ENCODE measurements at regions not wholly inside any gene's neighbourhood (a gene's known extent, or its start where the extent isn't known, plus 50 kb on each side); places are given as distances from the start of the nearest gene placed in this dataset.

GRCh38 chr6:167226383-167226685 lies 64.8 kb upstream of the UNC93A start:
- TF ChIP-seq CTCF (IDR thresholded peaks at IDR 0.05), result no peak
- TF ChIP-seq TAF1 (IDR thresholded peaks at IDR 0.05; ENCODE audit: borderline replicate concordance, low read depth, low read length), result no peak

All from SK-N-SH (cell line).